HL-60 (cell line): ENCODE measurements at regions not wholly inside any gene's neighbourhood (a gene's known extent, or its start where the extent isn't known, plus 50 kb on each side); places are given as distances from the start of the nearest gene placed in this dataset.

Experiments
- CTCF ChIP-seq: IDR thresholded peaks from one replicate; pipeline ENCODE4 v1.5.1; 2011; ENCODE audit warnings: low read length, control low read depth, inconsistent platforms; ENCODE audit not compliant: insufficient read depth
- POLR2AphosphoS5 ChIP-seq: IDR thresholded peaks from 2 replicates; pipeline ENCODE4 v1.6.1; 2012; ENCODE audit warnings: low read depth

GRCh38 chr5:61941637-61942036 is 364.4 kb upstream of the KIF2A start:
- no peak for TF ChIP-seq POLR2AphosphoS5
- no peak for TF ChIP-seq CTCF
